H1 (cell line): ENCODE measurements at regions not wholly inside any gene's neighbourhood (a gene's known extent, or its start where the extent isn't known, plus 50 kb on each side); places are given as distances from the start of the nearest gene placed in this dataset.

Experiments used
- CTCF ChIA-PET: fragments of 300-600 bp; sonication (Branson Sonifier 250); formaldehyde crosslinking; loops from one replicate; lab custom pipeline; 2021; ENCODE audit not compliant: partially characterized antibody; lab: Charles Lee
- POLR2A ChIA-PET: fragments of 300-600 bp; sonication (Branson Sonifier 250); formaldehyde crosslinking; loops from one replicate; lab custom pipeline; 2021; ENCODE audit warnings: inconsistent platforms; ENCODE audit not compliant: partially characterized antibody; lab: Charles Lee
- DNase-seq, 2 experiments: peaks; one replicate each; pipeline versions ENCODE4 v3.0.0 to v3.0.0-alpha.2; 2010 to 2022; ENCODE audit warnings: low spot score in 2 of 2, low read depth in 1 of 2, mixed read lengths in 1 of 2
- FAIRE-seq: peaks from 2 replicates; lab custom pipeline; 2011; peaks lifted over from hg19 to GRCh38; lab: Jason Lieb, UNC
- H2AFZ ChIP-seq: 2 replicates; pipeline ENCODE4 v1.8.1; 2012; ENCODE audit warnings: low read length, inconsistent platforms
- H2AK5ac ChIP-seq: 2 replicates; pipeline ENCODE4 v1.6.1; 2013; ENCODE audit warnings: low read depth, low read length
- H2BK120ac ChIP-seq: replicated peaks from 2 replicates; pipeline ENCODE3; 2013; ENCODE audit warnings: low read depth, low read length, inconsistent platforms
- H2BK12ac ChIP-seq: 2 replicates; pipeline ENCODE4 v1.6.1; 2013; ENCODE audit warnings: low read depth, low read length
- H2BK15ac ChIP-seq: 2 replicates; pipeline ENCODE4 v1.6.1; 2013; ENCODE audit warnings: low read length
- H2BK20ac ChIP-seq: 2 replicates; pipeline ENCODE4 v1.6.1; 2013; ENCODE audit warnings: low read length
- H2BK5ac ChIP-seq: 2 replicates; pipeline ENCODE4 v1.6.1; 2013; ENCODE audit warnings: low read depth, low read length
- H3K14ac ChIP-seq: 2 replicates; pipeline ENCODE4 v1.6.1; 2013; ENCODE audit warnings: inconsistent platforms; ENCODE audit not compliant: insufficient read length
- H3K18ac ChIP-seq: 2 replicates; pipeline ENCODE4 v1.6.1; 2013; ENCODE audit warnings: low read length; ENCODE audit errors: extremely low read depth
- H3K23ac ChIP-seq: 2 replicates; pipeline ENCODE4 v1.6.1; 2013; ENCODE audit warnings: inconsistent platforms; ENCODE audit not compliant: insufficient read length
- H3K23me2 ChIP-seq: 2 replicates; pipeline ENCODE4 v1.6.1; 2013; ENCODE audit warnings: low read depth, low read length
- H3K27ac ChIP-seq: 2 replicates; pipeline ENCODE4 v1.6.1; 2011; ENCODE audit warnings: low read depth, low read length, inconsistent platforms
- H3K27me3 ChIP-seq, 4 experiments: replicated peaks in 1 of 4; 1 replicate in 1 of 4; 2 replicates in 3 of 4; pipeline versions ENCODE4 v1.6.1 to v1.8.1; 2011 to 2013; ENCODE audit warnings: low read length in 3 of 4, mild to moderate bottlenecking in 3 of 4, inconsistent platforms in 2 of 4, mixed read lengths in 2 of 4, moderate library complexity in 1 of 4; ENCODE audit not compliant: control insufficient read depth in 3 of 4, insufficient read depth in 3 of 4; ENCODE audit errors: extremely low read depth in 1 of 4
- H3K36me3 ChIP-seq, 4 experiments: 2 replicates each; pipeline versions ENCODE4 v1.6.1 to v1.8.1; 2011 to 2013; ENCODE audit warnings: mild to moderate bottlenecking in 4 of 4, low read length in 3 of 4, moderate library complexity in 2 of 4, control low read depth in 1 of 4, inconsistent platforms in 1 of 4; ENCODE audit not compliant: insufficient read depth in 4 of 4, control insufficient read depth in 2 of 4
- H3K4ac ChIP-seq: replicated peaks from 2 replicates; pipeline ENCODE3; 2013; ENCODE audit warnings: low read length, low read depth, mixed read lengths, inconsistent platforms; ENCODE audit not compliant: insufficient read length
- H3K4me1 ChIP-seq, 4 experiments: replicated peaks in 1 of 4; 1 replicate in 1 of 4; 2 replicates in 3 of 4; pipeline versions ENCODE4 v1.6.1 to v1.8.1; 2011 to 2013; ENCODE audit warnings: low read length in 3 of 4, inconsistent platforms in 2 of 4, mixed read lengths in 1 of 4; ENCODE audit not compliant: insufficient read depth in 4 of 4, control insufficient read depth in 3 of 4
- H3K4me2 ChIP-seq, 2 experiments: 2 replicates each; pipeline versions ENCODE4 v1.6.1 to v1.8.1; 2011 to 2013; ENCODE audit warnings: low read depth in 2 of 2, low read length in 2 of 2, control low read depth in 1 of 2, inconsistent platforms in 1 of 2, mild to moderate bottlenecking in 1 of 2; ENCODE audit not compliant: insufficient read depth in 1 of 2
- H3K4me3 ChIP-seq, 4 experiments: fragments of 200-600, 300-600 bp in 1 of 4; sonication (generic), shearing (Covaris generic), sonication (Bioruptor Twin) in 1 of 4; 2 replicates each; pipeline versions ENCODE4 v1.5.1 to v1.8.1; 2011 to 2016; ENCODE audit warnings: low read length in 4 of 4, low read depth in 3 of 4, control low read depth in 2 of 4, inconsistent platforms in 2 of 4, mild to moderate bottlenecking in 2 of 4, mixed read lengths in 1 of 4, moderate library complexity in 1 of 4; ENCODE audit not compliant: insufficient read depth in 2 of 4; ENCODE audit errors: extremely low read depth in 1 of 4
- H3K56ac ChIP-seq: replicated peaks from 2 replicates; pipeline ENCODE3; 2013; ENCODE audit warnings: low read depth, mild to moderate bottlenecking, mixed read lengths, low read length, inconsistent platforms; ENCODE audit not compliant: insufficient read length
- H3K79me1 ChIP-seq: 2 replicates; pipeline ENCODE4 v1.6.1; 2013; ENCODE audit warnings: low read depth, low read length, control low read depth
- H3K79me2 ChIP-seq, 2 experiments: 2 replicates each; pipeline versions ENCODE4 v1.6.1 to v1.8.1; 2012 to 2013; ENCODE audit warnings: low read length in 2 of 2, mild to moderate bottlenecking in 2 of 2, inconsistent platforms in 1 of 2; ENCODE audit not compliant: insufficient read depth in 2 of 2, control insufficient read depth in 1 of 2
- H3K9ac ChIP-seq, 4 experiments: replicated peaks in 1 of 4; 1 replicate in 1 of 4; 2 replicates in 3 of 4; pipeline versions ENCODE4 v1.6.1 to v1.8.1; 2011 to 2013; ENCODE audit warnings: low read depth in 3 of 4, low read length in 3 of 4, control low read depth in 2 of 4, mild to moderate bottlenecking in 2 of 4, moderate library complexity in 2 of 4, inconsistent platforms in 1 of 4; ENCODE audit errors: extremely low read depth in 1 of 4
- H3K9me3 ChIP-seq, 2 experiments: 2 replicates each; pipeline versions ENCODE4 v1.6.1 to v1.8.1; 2012 to 2013; ENCODE audit warnings: mild to moderate bottlenecking in 2 of 2, moderate library complexity in 2 of 2, control low read depth in 1 of 2, inconsistent platforms in 1 of 2, low read depth in 1 of 2, low read length in 1 of 2, mixed read lengths in 1 of 2; ENCODE audit not compliant: insufficient read depth in 2 of 2
- H4K20me1 ChIP-seq, 2 experiments: replicated peaks in 1 of 2; 2 replicates each; pipeline versions ENCODE3 to v1.8.1; 2011 to 2013; ENCODE audit warnings: inconsistent platforms in 2 of 2, low read length in 2 of 2, mild to moderate bottlenecking in 1 of 2; ENCODE audit not compliant: insufficient read depth in 2 of 2, control insufficient read depth in 1 of 2
- H4K5ac ChIP-seq: 2 replicates; pipeline ENCODE4 v1.6.1; 2013; ENCODE audit warnings: low read length, low read depth, mixed read lengths, inconsistent platforms; ENCODE audit not compliant: insufficient read length
- H4K8ac ChIP-seq: 2 replicates; pipeline ENCODE4 v1.8.0; 2013; ENCODE audit warnings: mild to moderate bottlenecking, moderate library complexity, low read length, inconsistent platforms; ENCODE audit not compliant: insufficient read depth; ENCODE audit errors: extremely low read depth
- H4K91ac ChIP-seq: replicated peaks from 2 replicates; pipeline ENCODE3; 2013; ENCODE audit warnings: low read length, mixed read lengths, inconsistent platforms; ENCODE audit not compliant: insufficient read length
- ASH2L ChIP-seq: fragments of 200-600, 300-600 bp; sonication (generic); IDR thresholded peaks from one replicate; pipeline ENCODE4 v1.7.1; 2017; ENCODE audit warnings: low read length
- CBX8 ChIP-seq: fragments of 300-800, 300-1000 bp; sonication (generic); IDR thresholded peaks from 2 replicates; pipeline ENCODE4 v1.7.1; 2016; ENCODE audit warnings: low read depth, low read length, borderline replicate concordance
- CREB1 ChIP-seq: IDR thresholded peaks from 2 replicates; pipeline ENCODE4 v1.6.1; 2012; ENCODE audit warnings: inconsistent platforms
- CTBP2 ChIP-seq: IDR thresholded peaks from 2 replicates; pipeline ENCODE4 v1.7.0; 2011; ENCODE audit warnings: borderline replicate concordance, mild to moderate bottlenecking, moderate library complexity, mixed read lengths, low read length; ENCODE audit not compliant: insufficient read depth, insufficient read length
- KDM5A ChIP-seq: fragments of 200-600 bp; IDR thresholded peaks from 2 replicates; pipeline ENCODE4 v1.7.1; 2012; ENCODE audit warnings: mild to moderate bottlenecking, low read length, inconsistent platforms, mixed read lengths
- NRF1 ChIP-seq: IDR thresholded peaks from 2 replicates; pipeline ENCODE4 v1.6.1; 2011; ENCODE audit warnings: mild to moderate bottlenecking, low read depth, low read length, improper control_type of control experiment
- POLR2AphosphoS5 ChIP-seq: IDR thresholded peaks from 2 replicates; pipeline ENCODE4 v1.6.1; 2011; ENCODE audit warnings: low read depth, low read length
- SIRT6 ChIP-seq: IDR thresholded peaks from one replicate; pipeline ENCODE4 v1.7.1; 2012; ENCODE audit warnings: low read length, inconsistent platforms
- SP2 ChIP-seq: IDR thresholded peaks from 2 replicates; pipeline ENCODE4 v1.6.1; 2012; ENCODE audit warnings: mild to moderate bottlenecking, low read length, inconsistent platforms
- WGBS, 2 experiments: shearing (Covaris generic) in 1 of 2; methylation state at CpG; one replicate each; pipeline versions ENCODE4 v1.1.6 to v1.1.7; 2013 to 2015; ENCODE audit warnings: low lambda C conversion rate in 2 of 2, mixed read lengths in 2 of 2, inconsistent platforms in 1 of 2, low coverage in 1 of 2, missing lambda C conversion rate in 1 of 2; ENCODE audit not compliant: insufficient replicate concordance in 2 of 2, insufficient coverage in 1 of 2, insufficient read length in 1 of 2; ENCODE audit errors: extremely low coverage in 1 of 2, missing lambda C conversion rate in 1 of 2; 5-methylcytosine and 5-hydroxymethylcytosine counted together

GRCh38 chr4:108391701-108392455, 223.1 kb upstream of the LEF1 start:
- no peak overlapping the region for H4K5ac ChIP-seq
- H2BK12ac ChIP-seq, result no peak overlapping the region
- no peaks in the 10 kb centered on the region for H3K27me3 ChIP-seq
- no peaks in the 10 kb centered on the region for H3K9me3 ChIP-seq
- ChIA-PET CTCF (interaction anchor here (0.6 to 0.8 kb wide), 2 partner anchors 13 to 15 kb away, joined by 3 read pairs; no protein-coding TSS in a partner anchor), POLR2A (interaction anchor here (1.0 kb wide), 1 partner anchor 17 kb away, joined by 3 read pairs; no protein-coding TSS in a partner anchor)
- H3K36me3 ChIP-seq, result no peaks in the 10 kb centered on the region
- H2AFZ ChIP-seq, result no peak overlapping the region
- no peak overlapping the region for H2BK20ac ChIP-seq
- H2BK120ac ChIP-seq, result no peak overlapping the region
- no peak overlapping the region for H3K4ac ChIP-seq
- DNase-seq (no peak), FAIRE-seq (no peak)
- TF ChIP-seq CREB1 (no peak), POLR2AphosphoS5 (no peak), ASH2L (no peak), CTBP2 (no peak), NRF1 (no peak), SP2 (no peak), SIRT6 (no peak), KDM5A (no peak), CBX8 (no peak)
- H3K27ac ChIP-seq, result no peak overlapping the region
- no peak overlapping the region for H4K91ac ChIP-seq
- no peak overlapping the region for H3K4me2 ChIP-seq
- H3K79me1 ChIP-seq, result no peaks in the 10 kb centered on the region
- no peak overlapping the region for H3K23ac ChIP-seq
- no peaks in the 10 kb centered on the region for H3K23me2 ChIP-seq
- H2AK5ac ChIP-seq, result no peak overlapping the region
- H3K18ac ChIP-seq, result no peak overlapping the region
- H3K56ac ChIP-seq, result no peak overlapping the region
- no peak overlapping the region for H2BK15ac ChIP-seq
- H4K8ac ChIP-seq, result no peak overlapping the region
- 84% methylated on average over 3 of the region's 3 CpGs; no CpG with 5 or more reads in 1 of the 2 experiments for WGBS, 2 experiments
- H3K79me2 ChIP-seq, result no peaks in the 10 kb centered on the region
- H4K20me1 ChIP-seq, result no peaks in the 10 kb centered on the region
- H3K9ac ChIP-seq, result no peak overlapping the region
- H3K4me1 ChIP-seq, result peaks cover 0 to 2% (median under 1%) of the 10 kb centered on the region in 4 experiments; a peak in 1 of 7 replicates
- no peak overlapping the region for H3K14ac ChIP-seq
- H3K4me3 ChIP-seq, result no peak overlapping the region
- no peak overlapping the region for H2BK5ac ChIP-seq
